ENCODE measurements at regions not wholly inside any gene's neighbourhood (a gene's known extent, or its start where the extent isn't known, plus 50 kb on each side); places are given as distances from the start of the nearest gene placed in this dataset.

DNA sequence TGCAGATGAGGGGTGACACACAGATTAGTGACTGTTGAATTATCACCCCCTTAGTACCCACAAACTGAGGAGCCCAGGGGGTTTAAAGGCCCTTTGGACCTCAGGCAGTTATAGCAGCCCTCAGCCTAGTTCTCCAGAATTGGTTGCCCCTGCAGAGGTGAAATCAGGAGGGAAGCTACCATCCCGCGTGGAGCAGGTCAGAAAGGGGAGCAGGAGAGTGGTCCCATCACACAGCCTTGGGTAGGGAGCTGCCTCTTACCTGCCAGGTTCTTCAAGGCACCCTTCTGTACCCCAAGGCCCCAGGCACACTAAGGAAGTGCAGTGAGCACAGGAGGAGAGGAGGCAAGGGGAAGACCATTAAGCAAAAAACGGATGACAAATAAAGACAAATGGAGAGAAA lies 121.2 kb upstream of the TNR start:
- no peak for ATAC-seq
- Mint-ChIP-seq H3K27me3 (peaks cover under 1% of the 10 kb centered on the region), H3K9me3 (ENCODE audit: low read depth) (no peaks in the 10 kb centered on the region), H3K27ac (no peak overlapping the region), H3K4me1 (no peaks in the 10 kb centered on the region), H3K4me3 (no peak overlapping the region), H3K36me3 (ENCODE audit: low read depth) (no peaks in the 10 kb centered on the region)
- intact Hi-C loops (cut with DNase I, micrococcal nuclease): no loop called here
- no peak for DNase-seq
- CTCF ChIA-PET: no interaction called here
- POLR2A ChIA-PET: no interaction called here

DNA sequence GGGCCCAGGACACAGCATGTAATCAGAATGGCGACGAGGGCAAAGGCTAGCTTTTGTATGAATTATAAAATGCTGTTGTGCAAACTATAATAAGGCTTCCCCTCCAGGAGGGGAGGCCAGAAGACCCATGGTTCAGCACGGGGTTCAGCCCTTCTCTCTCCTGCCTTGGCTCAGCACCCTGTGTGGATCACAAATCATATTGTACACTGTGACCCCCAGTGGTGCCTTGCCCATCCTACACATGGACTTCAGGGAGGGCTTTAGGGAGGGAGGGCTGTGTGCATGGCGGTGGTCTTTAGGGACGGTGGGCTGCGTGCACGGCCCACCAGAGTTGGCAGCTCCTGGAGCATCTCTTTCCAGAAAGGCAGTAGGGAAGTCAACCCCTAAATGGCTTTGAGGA lies 120.8 kb upstream of the TNR start:
- Mint-ChIP-seq H3K27ac (no peak overlapping the region), H3K4me3 (no peak overlapping the region), H3K36me3 (ENCODE audit: low read depth) (no peaks in the 10 kb centered on the region), H3K9me3 (ENCODE audit: low read depth) (no peaks in the 10 kb centered on the region), H3K27me3 (peaks cover 3% of the 10 kb centered on the region), H3K4me1 (no peaks in the 10 kb centered on the region)
- DNase-seq (no peak), ATAC-seq (no peak)
- ChIA-PET CTCF (no interaction called here), POLR2A (no interaction called here)
- intact Hi-C loops (cut with DNase I, micrococcal nuclease): no loop called here

DNA sequence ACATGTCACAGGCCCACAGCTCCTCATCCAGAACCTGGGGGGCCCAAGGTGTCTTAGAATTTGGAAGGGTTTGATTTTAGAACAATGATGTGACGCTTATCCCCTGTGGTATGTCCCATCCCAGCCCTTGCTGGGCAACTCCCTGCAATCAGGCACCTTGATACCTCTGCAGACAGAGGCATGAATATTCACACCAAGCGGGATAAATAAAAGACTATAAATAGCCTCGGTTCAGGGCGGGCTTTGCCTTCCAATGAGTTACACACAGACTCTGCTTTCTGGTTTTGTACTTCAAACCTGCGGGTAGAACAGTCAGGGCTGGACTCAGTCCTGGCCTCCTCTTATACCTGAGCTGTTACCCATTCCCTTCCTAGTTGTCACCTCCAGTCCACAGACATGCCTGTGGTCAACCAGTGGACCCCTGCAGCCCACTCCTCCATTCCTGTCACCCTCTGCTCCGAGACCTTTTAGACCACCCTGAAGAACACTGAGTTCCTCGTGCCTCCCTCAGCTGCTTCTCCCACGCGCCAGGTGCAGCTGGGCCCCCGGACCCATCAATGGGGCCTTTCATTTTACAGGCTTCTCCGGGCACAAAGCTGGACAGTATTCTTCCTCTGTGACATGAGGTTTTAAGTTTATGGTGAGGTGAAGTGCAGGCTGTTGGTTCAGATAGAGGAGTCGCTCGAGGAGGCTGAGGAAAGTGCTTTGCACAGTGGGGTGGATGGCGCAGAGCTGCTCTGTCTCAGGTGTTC lies 120.1 kb upstream of the TNR start:
- intact Hi-C loops (cut with DNase I, micrococcal nuclease): no loop called here
- DNase-seq (no peak), ATAC-seq (no peak)
- no peaks in the 10 kb centered on the region for H3K36me3 Mint-ChIP-seq (ENCODE audit: low read depth)
- H3K4me1 Mint-ChIP-seq: no peaks in the 10 kb centered on the region
- no peaks in the 10 kb centered on the region for H3K9me3 Mint-ChIP-seq (ENCODE audit: low read depth)
- H3K27me3 Mint-ChIP-seq: peaks cover 3% of the 10 kb centered on the region
- H3K4me3 Mint-ChIP-seq: no peak overlapping the region
- ChIA-PET POLR2A (no interaction called here), CTCF (no interaction called here)
- no peak overlapping the region for H3K27ac Mint-ChIP-seq

DNA sequence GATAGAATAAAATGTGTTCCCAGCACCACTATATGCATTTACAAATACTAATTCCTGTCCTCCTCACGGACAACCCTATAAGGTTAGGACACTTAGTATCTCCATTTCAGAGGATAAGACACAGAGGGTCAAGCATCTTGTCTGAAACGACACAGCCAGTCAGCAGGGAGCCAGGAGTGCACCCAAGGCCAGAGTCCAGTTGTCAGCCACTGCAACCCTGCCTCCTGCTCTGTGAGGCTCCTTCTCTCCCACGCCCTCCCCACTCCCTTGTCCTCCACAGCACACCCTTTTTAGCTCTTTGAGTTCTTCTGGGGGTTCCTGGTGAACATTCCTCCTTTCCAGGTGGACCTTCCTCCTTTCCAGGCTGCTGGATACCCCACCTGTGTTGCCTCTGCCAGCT lies 119.0 kb upstream of the TNR start:
- no peak for ATAC-seq
- intact Hi-C loops (cut with DNase I, micrococcal nuclease): no loop called here
- H3K27ac Mint-ChIP-seq: no peak overlapping the region
- H3K9me3 Mint-ChIP-seq (ENCODE audit: low read depth): no peaks in the 10 kb centered on the region
- DNase-seq: no peak
- POLR2A ChIA-PET: no interaction called here
- CTCF ChIA-PET: interaction anchor here (0.8 kb wide), 1 partner anchor 1368 kb away, joined by 3 read pairs; no protein-coding TSS in a partner anchor
- H3K4me3 Mint-ChIP-seq: no peak overlapping the region
- H3K27me3 Mint-ChIP-seq: peaks cover 3% of the 10 kb centered on the region
- H3K4me1 Mint-ChIP-seq: no peaks in the 10 kb centered on the region
- H3K36me3 Mint-ChIP-seq (ENCODE audit: low read depth): no peaks in the 10 kb centered on the region

- intact Hi-C loops (cut with DNase I, micrococcal nuclease): no loop called here
- DNase-seq (no peak), ATAC-seq (no peak)
- H3K27me3 Mint-ChIP-seq: peaks cover 4% of the 10 kb centered on the region
- H3K27ac Mint-ChIP-seq: no peak overlapping the region
- POLR2A ChIA-PET: no interaction called here
- H3K4me3 Mint-ChIP-seq: no peak overlapping the region
- CTCF ChIA-PET: interaction anchor here (0.8 kb wide), 1 partner anchor 1369 kb away, joined by 3 read pairs; no protein-coding TSS in a partner anchor
- H3K36me3 Mint-ChIP-seq (ENCODE audit: low read depth): no peaks in the 10 kb centered on the region
- H3K4me1 Mint-ChIP-seq: no peaks in the 10 kb centered on the region
- no peaks in the 10 kb centered on the region for H3K9me3 Mint-ChIP-seq (ENCODE audit: low read depth)
Measured at GRCh38 chr1:175861626-175862367, 118.4 kb upstream of the TNR start.

DNA sequence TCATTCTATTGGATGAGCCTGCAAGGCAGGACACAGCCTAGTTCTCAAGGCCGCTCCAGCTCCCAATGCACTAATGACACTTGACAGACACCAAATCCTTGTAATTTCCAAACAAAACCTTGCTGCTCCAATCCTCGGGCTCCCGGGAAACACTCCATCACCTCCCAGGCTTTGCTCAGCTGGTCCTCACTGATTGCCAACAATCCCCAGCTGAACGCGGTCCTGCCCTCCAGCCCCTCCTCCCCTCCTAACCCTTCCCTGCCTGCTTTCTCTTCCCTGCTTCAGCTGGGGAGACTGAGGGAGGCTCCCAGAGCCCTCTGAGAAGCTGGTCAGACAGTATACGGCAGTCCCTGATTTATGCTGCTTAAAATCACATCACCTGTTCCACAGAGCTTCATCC lies 114.4 kb upstream of the TNR start:
- peaks cover 7% of the 10 kb centered on the region for H3K27me3 Mint-ChIP-seq
- intact Hi-C loops (cut with DNase I, micrococcal nuclease): no loop called here
- ChIA-PET POLR2A (no interaction called here), CTCF (no interaction called here)
- no peak overlapping the region for H3K4me3 Mint-ChIP-seq
- DNase-seq (no peak), ATAC-seq (no peak)
- no peaks in the 10 kb centered on the region for H3K4me1 Mint-ChIP-seq
- H3K36me3 Mint-ChIP-seq (ENCODE audit: low read depth): no peaks in the 10 kb centered on the region
- H3K27ac Mint-ChIP-seq: no peak overlapping the region
- H3K9me3 Mint-ChIP-seq (ENCODE audit: low read depth): no peaks in the 10 kb centered on the region

- CTCF ChIA-PET: no interaction called here
- Mint-ChIP-seq H3K4me3 (no peak overlapping the region), H3K4me1 (no peaks in the 10 kb centered on the region), H3K27ac (no peak overlapping the region), H3K36me3 (ENCODE audit: low read depth) (no peaks in the 10 kb centered on the region), H3K9me3 (ENCODE audit: low read depth) (no peaks in the 10 kb centered on the region), H3K27me3 (peaks cover 10% of the 10 kb centered on the region)
- intact Hi-C loops (cut with DNase I, micrococcal nuclease): no loop called here
- DNase-seq: no peak
- POLR2A ChIA-PET: no interaction called here
- ATAC-seq: no peak
Measured at GRCh38 chr1:175853681-175854080, 110.3 kb upstream of the TNR start.

- no peaks in the 10 kb centered on the region for H3K4me1 Mint-ChIP-seq
- DNase-seq: no peak
- CTCF ChIA-PET: no interaction called here
- H3K4me3 Mint-ChIP-seq: no peak overlapping the region
- intact Hi-C loops (cut with DNase I, micrococcal nuclease): no loop called here
- peaks cover 13% of the 10 kb centered on the region for H3K27me3 Mint-ChIP-seq
- H3K36me3 Mint-ChIP-seq (ENCODE audit: low read depth): no peaks in the 10 kb centered on the region
- POLR2A ChIA-PET: no interaction called here
- no peaks in the 10 kb centered on the region for H3K9me3 Mint-ChIP-seq (ENCODE audit: low read depth)
- no peak overlapping the region for H3K27ac Mint-ChIP-seq
- ATAC-seq: no peak
Measured at GRCh38 chr1:175851749-175852148, 108.4 kb upstream of the TNR start.

DNA sequence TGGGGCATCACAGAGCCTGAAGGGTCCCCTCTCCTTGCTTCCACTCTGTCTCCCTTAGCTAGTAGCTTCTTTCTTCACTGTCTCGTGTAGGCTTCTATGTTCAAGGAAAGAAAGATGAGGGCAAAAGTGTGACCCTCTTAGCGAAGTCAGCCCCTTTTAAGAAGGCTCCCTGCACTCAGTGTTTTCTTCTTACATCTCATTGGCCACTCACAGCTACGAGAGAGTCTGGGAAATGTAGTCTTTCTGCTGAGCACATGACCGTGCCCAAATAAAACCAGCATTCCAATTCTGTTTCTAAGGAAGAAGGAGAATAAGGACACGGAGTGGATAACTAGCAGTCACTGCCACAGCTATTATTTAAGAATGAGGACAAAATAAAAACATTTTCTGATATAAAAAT lies 104.9 kb upstream of the TNR start:
- H3K4me1 Mint-ChIP-seq: no peaks in the 10 kb centered on the region
- no peak for ATAC-seq

DNA sequence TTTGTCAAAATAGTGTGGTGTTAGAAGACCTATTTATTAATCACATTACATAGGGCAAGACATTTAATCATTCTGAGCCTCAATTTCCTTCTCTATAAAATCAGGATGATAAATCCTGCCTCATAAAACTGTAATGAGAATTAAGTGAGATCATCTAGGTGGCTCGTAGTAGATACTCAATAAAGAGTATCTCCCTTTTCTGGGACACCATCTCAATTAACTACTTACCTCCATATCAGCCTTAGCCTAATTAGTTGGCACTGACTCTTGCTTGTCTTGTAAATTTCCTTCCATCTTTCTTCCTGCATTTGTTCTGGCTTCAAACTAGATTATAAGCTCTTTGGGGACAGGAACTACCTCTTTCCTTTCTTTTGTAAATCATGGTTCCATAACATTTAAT lies 102.6 kb upstream of the TNR start:
- ATAC-seq: no peak
- POLR2A ChIA-PET: no interaction called here
- DNase-seq: no peak

More for the DNA sequence above, 104.9 kb upstream of the TNR start:
- Mint-ChIP-seq H3K36me3 (ENCODE audit: low read depth) (no peaks in the 10 kb centered on the region), H3K9me3 (ENCODE audit: low read depth) (no peaks in the 10 kb centered on the region), H3K27ac (no peak overlapping the region), H3K4me3 (no peak overlapping the region), H3K27me3 (peaks cover 17% of the 10 kb centered on the region)
- ChIA-PET CTCF (interaction anchor here (0.7 kb wide), 1 partner anchor 55 kb away, joined by 3 read pairs; no protein-coding TSS in a partner anchor), POLR2A (no interaction called here)
- no peak for DNase-seq
- intact Hi-C loops (cut with DNase I, micrococcal nuclease): no loop called here

DNA sequence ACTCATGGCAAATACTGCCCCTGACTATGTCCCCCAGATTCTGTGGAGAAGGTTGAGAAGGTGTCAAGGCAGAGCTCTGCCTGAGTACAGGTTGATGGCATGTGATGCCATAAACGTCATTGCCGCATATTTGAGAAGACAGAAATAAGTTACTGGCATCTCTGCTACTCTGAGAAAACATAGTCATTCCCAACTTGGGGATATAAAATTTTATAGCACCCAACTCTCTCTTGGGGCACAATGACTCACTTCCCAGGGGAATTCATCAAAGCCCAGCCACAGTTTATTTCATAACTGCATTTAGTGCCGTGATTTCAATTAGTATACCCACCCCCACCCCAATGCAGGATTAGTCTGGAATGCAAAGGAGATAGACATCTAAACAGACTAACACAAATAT lies 101.9 kb upstream of the TNR start:
- CTCF ChIA-PET: no interaction called here
- intact Hi-C loops (cut with DNase I, micrococcal nuclease): no loop called here
- H3K27me3 Mint-ChIP-seq: peaks cover 15% of the 10 kb centered on the region
- H3K4me3 Mint-ChIP-seq: no peak overlapping the region
- no peaks in the 10 kb centered on the region for H3K9me3 Mint-ChIP-seq (ENCODE audit: low read depth)
- no peaks in the 10 kb centered on the region for H3K4me1 Mint-ChIP-seq
- H3K36me3 Mint-ChIP-seq (ENCODE audit: low read depth): no peaks in the 10 kb centered on the region
- DNase-seq: no peak
- POLR2A ChIA-PET: no interaction called here
- no peak overlapping the region for H3K27ac Mint-ChIP-seq
- ATAC-seq: no peak

More for the DNA sequence above, 102.6 kb upstream of the TNR start:
- intact Hi-C loops (cut with DNase I, micrococcal nuclease): no loop called here
- CTCF ChIA-PET: no interaction called here
- no peaks in the 10 kb centered on the region for H3K36me3 Mint-ChIP-seq (ENCODE audit: low read depth)
- H3K27ac Mint-ChIP-seq: no peak overlapping the region
- no peak overlapping the region for H3K4me3 Mint-ChIP-seq
- H3K27me3 Mint-ChIP-seq: peaks cover 17% of the 10 kb centered on the region
- H3K4me1 Mint-ChIP-seq: no peaks in the 10 kb centered on the region
- no peaks in the 10 kb centered on the region for H3K9me3 Mint-ChIP-seq (ENCODE audit: low read depth)

GRCh38 chr1:175844877-175845276 lies 101.5 kb upstream of the TNR start:
- H3K4me3 Mint-ChIP-seq: no peak overlapping the region
- no peak overlapping the region for H3K27ac Mint-ChIP-seq
- intact Hi-C loops (cut with DNase I, micrococcal nuclease): no loop called here
- ChIA-PET CTCF (no interaction called here), POLR2A (no interaction called here)
- no peak for ATAC-seq
- no peaks in the 10 kb centered on the region for H3K36me3 Mint-ChIP-seq (ENCODE audit: low read depth)
- no peak for DNase-seq
- peaks cover 19% of the 10 kb centered on the region for H3K27me3 Mint-ChIP-seq
- H3K9me3 Mint-ChIP-seq (ENCODE audit: low read depth): no peaks in the 10 kb centered on the region
- H3K4me1 Mint-ChIP-seq: no peaks in the 10 kb centered on the region

Measured in activated CD4-positive, alpha-beta T cell treated with anti-CD3 and anti-CD28 coated beads for 36 hours (primary cell).